ENCODE measurements at regions not wholly inside any gene's neighbourhood (a gene's known extent, or its start where the extent isn't known, plus 50 kb on each side); places are given as distances from the start of the nearest gene placed in this dataset.
A peak's percentile ranks its signal among the peaks of the same experiment; 100 is the strongest.

GRCh38 chr11:109972939-109973338 is 120.3 kb upstream of the ZC3H12C start:
- no peak for DNase-seq (ENCODE audit: low read depth)

DNA sequence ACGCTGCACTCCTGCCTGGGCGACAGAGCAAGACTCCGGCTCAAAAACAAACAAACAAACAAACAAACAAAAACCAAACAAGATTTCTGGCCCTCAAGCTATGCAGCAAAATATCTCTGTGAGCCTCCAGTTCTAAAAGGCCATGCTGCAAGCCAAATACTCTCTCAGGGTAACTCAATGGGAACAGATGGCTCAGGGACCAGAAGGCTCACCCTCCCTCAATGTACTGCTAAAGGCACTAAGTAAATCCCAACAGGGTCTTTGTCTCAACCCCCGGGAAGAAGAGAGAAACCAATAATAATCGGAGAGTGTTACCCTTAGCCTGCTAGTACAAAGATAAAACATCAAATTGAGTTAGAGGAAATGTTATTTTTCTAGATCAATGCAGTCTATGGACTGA is 119.7 kb upstream of the ZC3H12C start:
- no peak for DNase-seq (ENCODE audit: low read depth)

DNA sequence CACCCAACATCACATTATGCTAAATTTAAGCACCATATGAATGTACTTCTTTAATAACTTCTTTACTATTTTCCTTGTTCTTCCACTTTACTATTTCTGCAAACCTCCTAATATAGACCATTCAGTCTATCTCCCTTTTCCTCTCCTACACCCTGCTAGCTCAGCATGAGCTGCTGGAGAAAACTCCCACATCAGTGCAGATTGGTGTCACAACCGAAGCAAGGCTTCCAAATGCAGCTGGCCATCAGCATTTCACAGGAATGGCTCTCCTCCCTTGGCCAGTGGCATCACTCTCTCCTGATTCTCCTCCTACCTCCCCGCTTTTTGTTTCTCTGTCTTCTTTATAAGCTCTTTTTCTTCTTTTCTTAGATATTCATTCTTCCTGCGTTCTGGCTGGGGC is 118.7 kb upstream of the ZC3H12C start:
- no peak for DNase-seq (ENCODE audit: low read depth)

DNA sequence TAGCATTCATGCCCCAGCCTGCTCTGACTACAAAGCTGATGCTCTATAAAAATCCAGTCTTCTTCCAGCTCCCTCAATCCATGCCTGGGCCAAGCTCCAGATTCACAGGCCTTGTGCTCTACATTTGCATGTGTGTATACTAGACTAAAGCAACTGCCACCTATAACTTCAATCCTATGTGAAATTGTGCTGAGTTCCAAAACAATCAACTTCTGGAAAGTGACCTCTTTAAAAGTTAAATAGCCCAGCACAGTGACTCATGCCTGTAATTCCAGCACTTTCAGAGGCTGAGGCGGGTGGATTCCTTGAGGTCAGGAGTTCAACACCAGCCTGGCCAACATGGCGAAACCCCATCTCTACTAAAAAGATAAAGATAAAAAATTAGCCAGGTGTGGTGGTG is 114.3 kb upstream of the ZC3H12C start:
- DNase-seq (ENCODE audit: low read depth): peak; percentile 58

DNA sequence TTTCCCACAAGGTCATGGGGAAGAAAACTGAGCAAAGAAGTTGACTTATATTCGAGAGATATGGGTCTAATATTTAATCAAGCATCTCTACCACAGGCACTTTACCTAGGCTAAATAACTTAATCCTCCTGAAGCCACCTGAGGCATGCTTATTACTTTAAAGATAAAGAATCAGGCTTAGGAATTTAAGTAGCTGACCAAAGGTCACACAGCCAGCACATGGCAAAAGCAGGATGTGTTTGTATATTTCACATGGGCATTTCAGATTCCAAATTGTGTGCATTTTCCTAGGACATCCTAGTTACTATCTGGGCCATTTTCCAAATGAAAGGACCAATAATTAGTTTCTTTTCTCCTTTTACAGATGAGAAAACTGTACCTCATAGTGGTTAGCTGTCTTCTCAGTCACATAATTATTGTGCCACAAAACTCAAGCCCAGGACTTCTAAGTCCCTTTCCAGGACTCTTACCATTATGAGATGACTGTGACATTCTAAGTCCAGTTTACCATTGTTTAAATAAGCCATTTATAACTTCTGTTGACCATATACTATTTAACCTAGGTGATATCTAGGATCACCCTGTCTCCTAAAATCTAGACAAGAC is 112.1 kb upstream of the ZC3H12C start:
- no peak for DNase-seq (ENCODE audit: low read depth)

DNA sequence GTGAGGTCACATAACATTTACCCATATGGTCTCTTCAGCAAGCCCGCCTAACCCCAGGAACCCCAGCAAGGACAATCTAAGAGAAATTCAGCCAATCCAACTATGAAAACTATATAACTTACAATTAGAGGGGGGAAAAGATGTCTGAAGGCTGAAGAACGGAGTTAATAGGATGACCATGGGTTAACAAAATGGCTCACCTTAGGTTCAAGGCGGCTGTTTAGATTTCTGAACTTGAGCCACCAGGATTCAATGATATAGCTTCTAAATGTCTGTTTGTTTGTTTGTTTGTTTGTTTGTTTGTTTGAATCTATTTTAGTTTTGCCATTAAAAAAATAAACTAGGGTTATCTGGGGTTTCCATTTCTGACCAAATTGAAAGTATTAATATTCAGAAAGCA is 109.8 kb upstream of the ZC3H12C start:
- no peak for DNase-seq (ENCODE audit: low read depth)

- DNase-seq (ENCODE audit: low read depth): no peak
Measured at GRCh38 chr11:109984634-109985289, 108.4 kb upstream of the ZC3H12C start.

DNA sequence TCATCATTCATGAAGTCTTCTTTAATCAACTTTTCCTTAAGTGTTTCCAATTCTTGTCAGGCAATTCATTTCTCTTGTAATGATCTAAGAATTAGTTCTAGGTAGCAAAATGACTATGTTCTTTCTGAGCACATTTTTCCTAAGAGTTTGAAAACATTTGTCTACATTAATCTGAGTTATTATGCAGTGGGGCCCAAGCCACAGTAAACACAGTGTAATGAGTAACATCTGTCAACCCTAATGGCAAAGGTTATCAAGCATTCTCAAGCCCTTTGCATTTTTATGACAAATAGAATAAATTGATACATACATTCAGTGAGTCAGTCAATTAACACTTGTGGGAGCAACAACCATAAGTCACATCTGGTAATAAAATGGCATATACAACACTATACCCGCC is 106.7 kb upstream of the ZC3H12C start:
- DNase-seq (ENCODE audit: low read depth): no peak

GRCh38 chr11:109991835-109992234 is 101.4 kb upstream of the ZC3H12C start:
- no peak for DNase-seq (ENCODE audit: low read depth)

- DNase-seq (ENCODE audit: low read depth): no peak
Measured at GRCh38 chr11:109993786-109994185, 99.4 kb upstream of the ZC3H12C start.

DNA sequence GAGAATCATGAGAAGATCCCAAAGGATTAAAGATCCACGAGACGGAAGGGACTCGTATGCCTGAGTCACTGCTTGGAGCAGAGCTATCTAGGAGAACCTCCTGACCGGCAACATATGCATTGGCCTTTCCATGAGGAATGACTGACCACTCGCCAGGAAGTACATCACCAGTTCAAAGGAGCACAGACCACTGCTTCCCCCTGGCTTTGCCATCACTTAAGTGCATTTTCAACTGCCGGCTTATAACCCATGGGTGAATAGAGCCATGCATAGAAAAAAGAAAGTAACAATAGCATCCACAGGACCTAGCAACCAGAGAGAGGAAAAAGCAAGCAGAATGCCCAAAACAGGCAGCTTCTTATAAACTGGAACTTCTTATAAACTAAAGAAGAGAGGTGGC is 98.3 kb upstream of the ZC3H12C start:
- no peak for DNase-seq (ENCODE audit: low read depth)

- no peak for DNase-seq (ENCODE audit: low read depth)
Measured at GRCh38 chr11:109996060-109996459, 97.1 kb upstream of the ZC3H12C start.

- no peak for DNase-seq (ENCODE audit: low read depth)
Measured at GRCh38 chr11:109998921-109999320, 94.3 kb upstream of the ZC3H12C start.

GRCh38 chr11:110000031-110000502 is 93.1 kb upstream of the ZC3H12C start:
- DNase-seq (ENCODE audit: low read depth): peak; percentile 99

- no peak for DNase-seq (ENCODE audit: low read depth)
Measured at GRCh38 chr11:110000850-110001249, 92.3 kb upstream of the ZC3H12C start.

- no peak for DNase-seq (ENCODE audit: low read depth)
Measured at GRCh38 chr11:110003426-110003825, 89.8 kb upstream of the ZC3H12C start.

GRCh38 chr11:110011595-110011994 is 81.6 kb upstream of the ZC3H12C start:
- DNase-seq (ENCODE audit: low read depth): no peak

DNA sequence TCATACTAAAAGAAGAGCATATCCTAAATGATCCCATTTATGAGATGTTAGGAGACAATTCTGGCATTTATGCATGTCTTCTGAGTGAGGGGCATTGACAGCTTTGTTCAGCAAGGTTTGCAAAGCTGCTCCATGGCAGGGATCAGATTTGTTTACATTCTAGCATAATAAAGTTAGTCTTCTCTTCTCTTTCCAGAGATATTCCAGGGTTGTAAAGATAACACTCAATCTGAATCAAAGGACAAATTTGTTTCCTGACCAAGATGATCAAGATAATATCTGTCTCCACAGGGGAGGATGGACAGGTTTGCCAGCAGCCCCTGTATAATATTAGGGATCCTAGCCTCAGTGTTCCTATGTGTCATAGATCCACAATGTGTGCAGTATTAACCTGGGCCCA is 77.5 kb upstream of the ZC3H12C start:
- DNase-seq (ENCODE audit: low read depth): no peak

DNA sequence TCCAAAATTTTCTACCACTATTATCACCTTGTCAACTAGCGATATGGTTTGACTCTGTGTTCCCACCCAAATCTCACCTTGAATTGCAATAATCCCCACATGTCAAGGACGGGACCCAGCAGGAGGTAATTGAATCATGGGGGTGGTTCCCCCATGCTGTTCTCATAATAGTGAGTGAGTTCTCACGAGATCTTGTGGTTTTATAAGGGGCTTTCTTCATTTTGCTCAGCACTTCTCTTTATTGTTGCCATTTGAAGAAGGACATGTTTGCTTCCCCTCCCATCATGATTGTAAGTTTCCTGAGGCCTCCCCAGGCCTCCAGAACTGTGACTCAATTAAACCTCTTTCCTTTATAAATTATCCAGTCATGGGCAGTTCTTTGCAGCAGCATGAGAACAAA is 73.5 kb upstream of the ZC3H12C start:
- no peak for DNase-seq (ENCODE audit: low read depth)

DNA sequence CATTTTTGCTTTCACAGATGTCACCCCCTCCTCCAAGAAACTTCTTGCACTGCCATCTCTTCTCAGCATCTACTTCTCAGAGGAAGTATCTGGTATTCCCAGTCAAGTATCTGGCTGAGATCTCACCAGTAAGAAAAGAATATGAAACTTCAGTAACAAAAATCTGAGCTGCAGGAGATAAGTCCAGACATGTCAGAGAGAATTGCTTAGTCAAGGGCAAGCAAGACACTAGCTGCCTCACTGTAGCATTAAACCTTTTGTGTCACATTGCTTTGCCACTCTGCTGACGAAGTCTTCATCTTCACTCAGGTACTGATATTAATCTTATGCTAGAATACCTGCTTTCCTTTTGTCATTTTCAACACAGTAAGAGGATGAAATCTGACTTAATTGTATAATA is 70.6 kb upstream of the ZC3H12C start:
- peak; percentile 28 for DNase-seq (ENCODE audit: low read depth)

GRCh38 chr11:110023711-110024110 is 69.5 kb upstream of the ZC3H12C start:
- no peak for DNase-seq (ENCODE audit: low read depth)

DNA sequence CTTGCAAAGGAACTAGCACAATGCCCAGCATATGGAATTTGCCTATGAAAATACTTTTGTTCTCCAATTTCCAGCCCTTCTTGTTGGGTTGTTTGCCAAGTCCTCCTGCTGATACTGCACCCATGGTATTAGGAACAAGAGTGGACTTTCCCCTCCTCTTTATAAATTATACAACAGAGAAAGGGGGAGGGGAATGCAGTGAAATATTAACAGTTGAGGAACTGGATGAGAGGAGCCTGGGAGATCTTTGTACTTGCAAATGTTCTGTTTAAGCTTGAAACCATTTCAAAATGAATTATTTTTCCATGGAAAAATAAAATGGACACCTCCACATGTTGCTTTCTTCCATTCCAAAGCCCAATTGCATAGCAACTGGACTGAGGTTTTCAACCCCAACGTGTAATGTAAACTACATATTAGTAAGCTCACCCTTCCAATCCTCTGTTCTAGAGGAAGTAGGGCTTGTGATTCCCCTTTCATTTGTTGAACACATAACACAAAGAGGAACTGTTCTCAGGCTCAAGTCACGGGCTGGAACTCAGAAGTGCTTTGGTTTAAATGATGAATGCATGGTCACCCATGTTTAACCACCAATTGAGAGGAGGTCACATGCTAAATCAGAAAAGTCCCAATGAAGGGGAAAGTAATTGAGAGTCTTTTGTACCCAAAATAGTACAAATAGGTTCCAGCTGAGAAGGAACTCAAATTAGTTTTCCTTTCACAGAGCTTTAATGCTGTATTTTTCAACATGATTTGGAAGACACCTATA is 66.2 kb upstream of the ZC3H12C start:
- DNase-seq (ENCODE audit: low read depth): no peak

DNA sequence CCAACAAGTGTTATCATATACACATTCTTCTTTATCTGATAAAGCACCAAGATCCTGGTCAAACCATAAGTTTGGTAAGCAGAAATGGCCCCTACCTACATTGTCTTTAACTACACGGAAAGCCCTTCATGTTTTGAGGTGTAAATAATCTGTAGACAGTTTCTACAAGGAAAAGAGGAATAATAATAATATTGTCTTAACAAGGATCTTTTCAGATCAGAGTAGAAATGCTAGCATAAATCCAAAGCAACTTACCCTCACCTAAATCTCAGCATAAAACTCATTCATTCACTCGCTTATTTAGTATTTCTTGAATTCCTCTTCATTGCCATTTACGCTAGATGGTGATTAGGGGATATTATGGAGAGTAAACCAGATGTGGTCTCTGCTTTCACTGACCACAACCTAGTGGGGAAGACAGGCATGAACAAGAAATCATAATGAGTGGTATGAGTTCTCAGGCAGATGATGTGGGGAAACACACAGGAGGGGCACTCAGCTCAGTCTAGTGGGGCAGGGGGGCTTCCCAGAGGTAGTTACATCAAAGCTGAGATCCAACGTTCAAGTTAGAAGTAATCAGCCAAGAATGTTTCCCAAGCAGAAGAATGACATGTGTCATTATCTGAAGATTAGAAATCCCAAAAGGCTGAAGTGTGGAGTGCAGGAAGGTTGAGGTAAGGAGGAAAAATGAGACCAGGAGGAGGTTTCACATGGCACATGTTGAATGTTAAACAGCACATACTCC is 65.4 kb upstream of the ZC3H12C start:
- DNase-seq (ENCODE audit: low read depth): no peak

Measured in iris pigment epithelial cell (primary cell).